ENCODE measurements at regions not wholly inside any gene's neighbourhood (a gene's known extent, or its start where the extent isn't known, plus 50 kb on each side); places are given as distances from the start of the nearest gene placed in this dataset.
"Not testable (repeated sequence)": the region's sequence is repeated elsewhere in the genome, so short reads cannot be mapped to it uniquely, and the experiment has no call there.

DNA sequence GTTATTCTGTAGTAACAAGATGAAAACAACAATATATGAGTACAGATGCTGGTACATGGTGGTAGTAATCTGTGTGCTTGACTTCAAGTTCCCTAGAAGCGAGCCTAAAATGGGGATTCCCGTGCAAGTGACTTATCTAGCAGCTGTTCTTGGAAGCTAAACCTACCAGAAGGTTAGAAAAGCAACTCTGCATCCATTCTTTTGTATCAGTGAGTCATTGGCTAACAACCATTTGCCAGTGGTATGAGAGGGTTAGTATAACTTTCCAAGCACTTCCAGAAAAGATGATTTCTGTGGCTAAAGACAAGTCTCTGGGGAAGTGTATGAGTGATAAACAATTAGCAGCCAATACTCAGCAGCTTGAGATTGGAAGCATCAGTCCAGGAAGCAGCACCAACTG is 787.7 kb upstream of the CDH6 start:
- no peak for DNase-seq (ENCODE audit: extremely low read depth, low read depth, low spot score)

DNA sequence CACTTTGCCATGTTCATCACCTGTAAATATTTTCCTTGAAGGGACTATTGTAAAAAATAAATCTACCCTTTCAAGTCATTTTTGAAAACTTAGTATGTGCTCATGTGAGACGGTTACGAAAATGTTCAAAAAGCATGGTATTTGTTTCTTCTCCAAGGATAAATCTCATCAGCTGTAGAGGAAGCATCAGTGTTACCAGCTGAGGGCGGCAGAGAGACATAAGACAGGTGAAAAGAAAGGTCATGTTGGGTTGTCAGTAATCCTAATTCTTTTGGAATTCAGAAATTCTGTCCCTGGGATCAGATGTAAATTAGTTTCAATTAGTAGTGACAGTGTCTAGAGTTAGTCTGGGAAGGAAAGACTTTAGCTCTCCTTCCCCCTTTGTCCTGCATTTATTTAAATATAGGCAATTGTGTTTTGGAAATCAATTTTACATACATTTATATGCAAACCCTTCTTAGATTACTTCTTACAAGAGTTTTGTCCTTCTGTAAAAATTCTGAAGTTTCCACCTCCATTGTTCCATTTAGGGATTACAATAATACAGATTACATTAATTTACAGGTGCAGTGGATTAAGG is 791.9 kb upstream of the CDH6 start:
- no peak for DNase-seq (ENCODE audit: extremely low read depth, low read depth, low spot score)

DNA sequence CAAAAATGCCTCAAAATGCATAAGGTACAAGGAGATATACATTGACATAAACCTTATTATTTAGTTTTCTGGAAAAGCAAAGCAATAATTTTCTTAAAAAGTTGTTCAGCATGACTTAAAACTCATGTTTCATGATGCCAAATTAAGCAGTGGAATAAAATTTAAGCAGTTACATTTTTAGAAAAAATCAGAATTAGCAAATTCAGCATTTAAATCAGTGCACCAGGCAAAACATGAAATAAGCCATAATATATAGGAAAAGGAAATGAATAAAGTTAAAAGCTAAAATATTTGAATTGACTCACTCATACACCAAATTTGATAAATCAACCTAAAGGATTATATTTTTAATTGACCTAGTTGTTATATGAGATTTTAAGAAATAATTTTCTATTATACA is 795.1 kb upstream of the CDH6 start:
- no peak for DNase-seq (ENCODE audit: extremely low read depth, low read depth, low spot score)

DNA sequence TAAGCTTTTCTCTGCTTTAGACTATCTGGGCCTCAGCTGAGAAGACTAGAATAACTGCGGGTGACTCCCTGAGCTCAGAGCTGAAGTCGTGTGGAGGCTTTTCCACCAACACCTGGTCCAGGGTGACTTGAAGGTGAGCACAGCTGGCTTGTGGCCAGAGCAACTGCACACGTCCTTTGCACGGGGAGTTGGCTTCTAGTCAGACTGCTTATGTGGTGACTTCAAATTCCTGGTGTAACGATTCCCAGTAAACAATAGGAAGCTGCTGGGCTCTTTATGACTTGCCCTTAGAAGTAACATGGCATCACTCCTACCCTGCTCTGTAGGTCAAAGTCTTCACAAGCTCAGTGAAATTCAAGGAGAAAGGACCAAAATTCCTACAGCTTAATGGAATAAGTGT is 800.6 kb upstream of the CDH6 start:
- no peak for DNase-seq (ENCODE audit: extremely low read depth, low read depth, low spot score)

DNA sequence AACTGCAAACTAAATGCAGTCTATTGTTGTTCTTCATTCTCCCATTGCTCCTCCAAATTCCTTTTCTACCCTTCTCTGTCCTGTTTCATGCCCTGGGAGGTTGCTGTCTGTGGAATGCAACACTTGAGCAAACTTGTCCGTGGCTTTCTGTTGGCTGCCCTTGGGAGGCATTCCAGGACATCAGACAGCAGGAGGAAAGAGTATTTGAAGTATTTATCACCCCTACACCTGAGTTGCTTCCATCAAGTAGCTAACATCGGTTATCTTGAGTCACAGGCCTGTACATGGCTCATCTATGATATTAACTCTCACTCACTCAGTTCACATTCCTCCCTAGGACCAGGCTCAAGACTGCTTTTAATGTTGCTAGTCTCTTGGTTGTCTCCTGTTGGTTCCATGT is 803.4 kb upstream of the CDH6 start:
- no peak for DNase-seq (ENCODE audit: extremely low read depth, low read depth, low spot score)

DNA sequence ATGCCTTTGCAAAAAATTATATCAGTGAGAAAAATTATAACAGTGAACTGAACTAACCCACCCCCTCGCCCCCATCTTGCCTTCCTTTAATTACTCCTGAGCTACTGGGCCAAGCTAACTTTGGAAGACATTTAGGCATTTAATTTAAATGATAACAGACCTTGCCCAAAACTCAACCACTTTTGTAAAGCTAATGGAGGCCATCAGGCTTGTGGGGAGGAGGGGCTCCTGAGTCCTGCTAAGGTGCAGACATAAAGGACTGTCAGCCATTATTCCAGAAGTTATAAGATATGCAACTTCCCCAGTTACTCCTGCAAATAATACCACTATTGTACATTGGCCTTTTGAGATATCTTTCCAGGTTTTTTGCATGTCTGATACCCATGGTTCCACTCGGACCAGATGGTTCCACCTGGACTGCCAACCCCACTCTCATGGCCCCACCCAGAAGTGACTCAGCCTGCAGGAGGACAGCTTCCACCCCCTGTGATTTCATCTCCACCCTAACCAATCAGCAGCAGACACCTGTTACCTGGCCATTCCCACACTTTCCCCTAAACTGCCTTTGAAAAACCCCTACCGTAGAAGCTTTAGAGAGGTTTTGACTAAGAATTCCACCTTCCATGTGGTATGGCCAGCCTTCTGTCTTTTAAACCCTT is 805.4 kb upstream of the CDH6 start:
- DNase-seq (ENCODE audit: extremely low read depth, low read depth, low spot score): no peak

DNA sequence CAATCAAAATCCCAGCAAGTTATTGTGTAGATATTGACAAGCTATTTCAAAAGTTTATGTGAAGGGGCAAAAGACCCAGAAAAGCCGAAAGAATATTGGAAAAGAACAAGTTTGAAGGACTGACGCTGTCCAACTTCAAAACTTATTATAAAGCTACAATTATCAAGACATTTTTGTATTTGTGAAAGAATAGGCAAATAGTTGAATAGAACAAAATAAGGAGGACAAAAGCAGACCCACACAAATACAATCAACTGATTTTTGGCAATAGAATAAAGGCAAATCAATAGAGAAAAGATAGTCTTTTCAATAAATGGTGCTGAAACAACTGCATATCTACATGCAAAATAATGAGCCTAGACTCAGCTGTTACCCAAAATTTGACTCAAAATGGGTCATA is 807.7 kb upstream of the CDH6 start:
- no peak for DNase-seq (ENCODE audit: extremely low read depth, low read depth, low spot score)

DNA sequence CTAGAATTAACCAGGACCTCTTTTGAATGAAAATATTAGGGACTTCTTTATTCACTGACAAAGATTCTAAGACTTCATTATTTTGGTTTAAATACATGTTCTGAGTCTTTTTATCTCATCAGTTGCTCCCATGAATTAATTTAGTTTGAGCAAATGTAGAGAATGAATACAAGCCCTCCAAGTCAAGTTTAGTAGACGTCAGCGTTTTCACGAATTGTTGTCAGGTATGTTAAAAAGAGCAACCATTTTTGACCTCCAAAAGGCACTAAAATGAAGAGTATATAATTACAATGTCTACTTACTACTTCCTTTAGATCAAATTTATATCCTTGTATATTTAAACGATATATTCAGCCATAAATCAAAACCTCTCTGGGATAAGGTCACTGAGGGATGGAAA is 809.3 kb upstream of the CDH6 start:
- no peak for DNase-seq (ENCODE audit: extremely low read depth, low read depth, low spot score)

DNA sequence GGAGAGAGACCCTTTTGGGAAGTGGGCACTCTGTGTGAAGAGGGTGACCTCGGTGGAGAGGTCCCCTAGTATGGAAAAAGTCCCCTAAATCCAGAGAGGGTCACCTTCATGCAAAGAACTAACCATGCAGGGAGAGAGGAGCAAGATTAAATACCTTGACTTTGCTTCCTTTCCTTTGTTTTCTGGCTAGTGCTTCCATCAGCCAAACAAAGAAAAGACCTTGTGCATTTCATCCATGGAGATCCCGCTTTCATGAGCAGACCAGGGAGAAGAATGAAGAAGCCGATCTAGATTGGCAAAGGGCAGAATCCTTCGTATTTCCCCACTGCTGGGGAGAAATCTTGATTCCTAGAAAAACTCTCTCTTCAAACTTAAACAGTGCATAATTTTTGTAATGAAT is 813.3 kb upstream of the CDH6 start:
- DNase-seq (ENCODE audit: extremely low read depth, low read depth, low spot score): no peak

DNA sequence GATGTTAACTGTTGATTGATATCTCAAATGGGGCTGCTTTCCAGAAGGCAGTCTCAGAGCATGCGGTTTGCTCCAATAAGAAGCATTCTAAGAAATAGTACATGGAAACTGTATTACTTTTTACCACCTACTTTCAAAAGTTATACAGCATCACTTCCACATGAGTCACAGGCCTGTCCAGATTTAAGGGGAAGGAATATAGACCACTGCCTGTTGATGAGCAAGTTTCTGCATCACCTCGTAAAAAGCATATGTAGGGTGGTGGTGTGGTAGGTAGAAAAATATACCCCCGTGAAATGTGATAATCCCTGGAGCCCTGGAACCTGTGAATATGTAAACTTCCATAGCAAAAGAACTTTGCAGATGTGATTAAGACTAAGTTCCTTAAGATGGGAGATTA is 816.6 kb upstream of the CDH6 start:
- DNase-seq (ENCODE audit: extremely low read depth, low read depth, low spot score): no peak

DNA sequence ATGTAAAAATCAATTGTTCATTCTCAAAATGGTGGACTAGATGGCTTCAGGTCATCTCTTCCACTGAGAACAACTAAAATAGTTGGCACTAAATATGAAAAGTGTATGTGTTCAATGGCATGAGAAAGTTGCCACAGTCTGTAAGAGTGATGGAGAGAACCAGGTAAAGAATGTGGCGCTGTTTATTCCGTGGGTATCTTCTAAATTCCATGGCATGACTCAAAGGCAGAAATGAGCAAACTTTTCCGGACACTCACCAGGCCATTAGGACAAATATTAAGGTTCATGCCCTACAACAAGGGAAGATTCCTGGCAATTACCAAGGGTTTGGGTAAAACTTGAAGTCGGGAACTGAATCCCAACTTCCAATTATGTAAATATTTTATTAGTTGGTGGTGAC is 825.4 kb upstream of the CDH6 start:
- no peak for DNase-seq (ENCODE audit: extremely low read depth, low read depth, low spot score)

DNA sequence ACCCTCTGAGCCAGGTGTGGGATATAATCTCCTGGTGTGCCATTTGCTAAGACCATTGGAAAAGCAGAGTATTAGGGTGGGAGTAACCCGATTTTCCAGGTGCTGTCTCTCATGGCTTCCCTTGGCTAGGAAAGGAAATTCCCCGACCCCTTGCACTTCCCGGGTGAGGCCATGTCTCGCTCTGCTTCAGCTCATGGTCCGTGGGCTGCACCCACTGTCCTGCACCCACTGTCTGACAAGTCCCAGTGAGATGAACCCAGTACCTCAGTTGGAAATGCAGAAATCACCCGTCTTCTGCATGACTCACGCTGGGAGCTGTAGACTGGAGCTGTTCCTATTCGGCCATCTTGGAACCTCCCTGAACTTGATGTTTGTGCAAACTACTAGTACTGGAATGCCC is 828.5 kb upstream of the CDH6 start:
- DNase-seq (ENCODE audit: extremely low read depth, low read depth, low spot score): not testable (repeated sequence)

DNA sequence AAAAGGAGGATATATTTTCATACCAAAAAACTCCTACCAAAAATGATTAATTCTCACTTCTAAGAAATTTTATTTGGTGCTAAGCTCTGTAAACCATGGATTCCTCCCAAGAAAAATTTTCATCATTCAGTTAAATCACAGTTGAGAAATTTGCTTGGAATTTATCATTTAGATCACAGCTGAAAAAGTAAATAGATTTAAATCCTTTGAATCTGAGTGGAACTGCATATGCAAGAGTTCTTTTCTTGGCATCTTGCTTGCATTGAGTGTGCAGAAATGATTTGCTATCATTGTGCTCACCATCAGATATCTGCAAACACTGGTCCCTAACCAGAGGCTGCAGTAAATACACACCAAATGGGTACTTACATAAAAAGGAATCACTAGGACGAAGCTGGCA is 836.1 kb upstream of the CDH6 start:
- DNase-seq (ENCODE audit: extremely low read depth, low read depth, low spot score): no peak

DNA sequence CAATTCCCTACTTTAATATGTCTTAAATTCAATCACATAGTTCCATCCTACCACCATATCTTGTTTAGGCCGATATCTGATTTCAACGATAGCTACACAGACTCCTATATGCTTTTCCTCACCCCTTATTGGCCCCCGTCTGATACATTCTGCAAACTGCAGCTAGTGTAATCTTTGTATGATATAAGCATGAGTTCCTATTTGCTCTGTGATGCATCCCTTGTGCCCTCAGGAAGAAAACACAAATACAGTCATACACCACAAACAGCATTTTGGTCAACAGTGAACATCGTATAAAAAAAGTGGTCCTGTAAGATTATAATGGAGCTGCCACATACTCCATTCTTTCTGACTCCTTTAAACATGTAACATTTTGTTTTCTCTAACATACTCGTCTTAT is 837.8 kb upstream of the CDH6 start:
- no peak for DNase-seq (ENCODE audit: extremely low read depth, low read depth, low spot score)

DNA sequence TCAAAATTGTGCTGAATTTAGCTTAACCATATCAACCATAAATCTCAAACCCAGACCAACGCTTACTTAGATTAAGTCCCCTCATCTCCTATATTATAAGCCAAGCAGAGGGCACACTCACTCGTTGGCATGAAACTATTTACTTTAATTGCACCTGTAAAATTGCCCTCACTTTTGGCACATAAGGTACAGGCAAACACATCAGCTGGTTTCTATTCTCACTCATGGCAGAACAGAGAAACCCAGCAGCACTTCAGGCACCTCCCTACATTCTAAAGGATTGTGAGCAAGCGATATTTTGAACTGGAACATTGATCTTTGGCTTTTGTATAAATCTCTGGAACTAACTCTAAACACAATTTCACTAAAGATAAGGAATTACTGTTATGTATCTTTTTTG is 845.6 kb upstream of the CDH6 start:
- no peak for DNase-seq (ENCODE audit: extremely low read depth, low read depth, low spot score)

DNA sequence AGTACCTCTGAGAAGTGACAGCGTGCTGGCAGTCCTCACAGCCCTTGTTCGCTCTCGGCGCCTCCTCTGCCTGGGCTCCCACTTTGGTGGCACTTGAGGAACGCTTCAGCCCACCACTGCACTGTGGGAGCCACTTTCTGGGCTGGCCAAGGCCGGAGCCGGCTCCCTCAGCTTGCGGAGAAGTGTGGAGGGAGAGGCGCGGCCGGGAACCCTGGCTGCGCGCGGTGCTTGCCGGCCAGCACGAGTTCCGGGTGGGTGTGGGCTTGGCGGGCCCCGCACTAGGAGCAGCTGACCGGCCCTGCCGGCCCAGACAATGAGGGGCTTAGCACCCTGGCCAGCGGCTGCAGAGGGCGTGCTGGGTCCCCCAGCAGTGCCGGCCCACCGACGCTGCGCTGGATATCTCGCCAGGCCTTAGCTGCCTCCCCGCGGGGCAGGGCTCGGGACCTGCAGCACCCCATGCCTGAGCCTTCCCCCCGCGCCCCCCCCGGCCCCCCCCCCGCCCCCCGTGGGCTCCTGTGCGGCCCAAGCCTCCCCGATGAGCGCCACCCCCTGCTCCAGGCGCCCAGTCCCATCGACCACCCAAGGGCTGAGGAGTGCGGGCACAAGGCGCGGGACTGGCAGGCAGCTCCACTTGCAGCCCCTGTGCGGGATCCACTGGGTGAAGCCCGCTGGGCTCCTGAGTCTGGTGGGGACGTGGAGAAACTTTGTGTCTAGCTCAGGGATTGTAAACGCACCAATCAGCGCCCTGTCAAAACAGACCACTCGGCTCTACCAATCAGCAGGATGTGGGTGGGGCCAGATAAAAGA is 847.7 kb upstream of the CDH6 start:
- not testable (repeated sequence) for DNase-seq (ENCODE audit: extremely low read depth, low read depth, low spot score)

DNA sequence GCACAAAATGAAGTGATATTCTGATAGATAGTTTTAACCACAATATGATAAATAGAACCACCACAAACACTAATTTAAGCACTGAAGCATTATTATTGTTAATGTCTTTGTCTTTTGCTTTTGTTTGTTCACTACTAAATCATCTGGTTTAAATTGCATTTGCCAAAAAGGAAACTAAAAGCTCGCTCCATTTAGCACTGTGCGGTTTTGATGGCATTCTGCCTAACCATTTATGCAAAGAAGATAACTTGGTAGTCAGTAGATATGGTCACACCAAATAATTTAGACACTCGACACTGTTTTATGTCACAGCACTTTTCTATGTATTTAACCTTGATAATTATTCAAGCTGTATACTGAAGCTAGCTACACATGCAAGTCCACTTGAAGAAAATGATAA is 849.8 kb upstream of the CDH6 start:
- DNase-seq (ENCODE audit: extremely low read depth, low read depth, low spot score): no peak

DNA sequence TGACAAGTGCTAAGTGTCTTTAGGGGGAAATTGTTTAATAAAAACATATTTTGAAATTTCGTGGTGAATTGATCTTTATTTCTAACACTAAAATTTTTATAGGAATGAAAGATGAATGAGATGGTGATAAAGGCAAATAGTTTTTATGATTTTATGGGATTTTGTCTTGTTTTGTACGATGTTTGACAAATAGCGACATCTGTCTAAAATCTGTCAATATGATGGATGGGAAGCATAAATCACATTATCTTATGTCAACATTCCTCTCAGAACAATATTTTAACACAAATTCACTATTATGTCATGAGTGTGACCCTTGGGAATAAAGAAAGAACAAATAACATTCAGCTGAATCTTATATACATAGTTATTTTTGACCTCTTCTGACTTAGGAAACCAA is 852.0 kb upstream of the CDH6 start:
- no peak for DNase-seq (ENCODE audit: extremely low read depth, low read depth, low spot score)

DNA sequence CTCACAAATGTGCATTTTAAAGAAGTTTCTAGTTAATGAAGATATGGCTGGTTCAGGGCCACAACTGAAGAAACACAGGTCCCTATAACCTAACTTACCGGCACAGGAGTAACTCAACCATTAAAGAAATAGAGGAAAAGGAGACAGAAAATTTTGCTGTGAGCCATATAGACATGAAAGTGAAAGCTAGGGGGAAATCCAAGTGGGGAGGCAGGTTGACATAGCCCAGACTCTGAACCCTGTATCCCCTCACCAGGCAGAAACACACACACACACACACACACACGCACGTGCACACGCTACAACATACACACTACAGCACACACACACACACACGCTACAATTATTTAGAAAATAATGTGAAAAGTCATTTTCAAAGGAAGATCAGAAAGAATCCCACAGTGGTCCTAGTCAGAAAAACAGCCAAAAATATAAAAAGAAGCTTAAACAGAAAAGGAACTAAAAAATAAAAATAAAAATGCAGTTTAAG is 856.4 kb upstream of the CDH6 start:
- DNase-seq (ENCODE audit: extremely low read depth, low read depth, low spot score): no peak

DNA sequence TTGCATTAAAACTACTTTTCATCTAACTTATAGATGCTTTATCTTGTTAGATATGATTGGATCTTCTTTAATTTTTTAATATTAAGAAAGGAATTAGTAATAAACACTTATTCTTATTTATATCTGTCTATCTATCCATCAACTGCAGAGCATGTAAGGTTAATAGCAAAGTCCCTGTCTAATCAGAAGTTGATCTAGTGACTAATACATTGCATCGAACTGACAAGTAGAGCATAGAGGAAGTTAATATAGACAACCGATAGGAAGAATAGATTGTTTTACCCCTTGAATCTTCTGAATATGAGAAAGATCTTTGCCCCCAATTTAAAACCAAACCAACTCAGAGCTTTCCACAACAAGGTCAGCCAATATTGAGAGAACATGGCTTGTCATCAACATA is 862.0 kb upstream of the CDH6 start:
- no peak for DNase-seq (ENCODE audit: extremely low read depth, low read depth, low spot score)

DNA sequence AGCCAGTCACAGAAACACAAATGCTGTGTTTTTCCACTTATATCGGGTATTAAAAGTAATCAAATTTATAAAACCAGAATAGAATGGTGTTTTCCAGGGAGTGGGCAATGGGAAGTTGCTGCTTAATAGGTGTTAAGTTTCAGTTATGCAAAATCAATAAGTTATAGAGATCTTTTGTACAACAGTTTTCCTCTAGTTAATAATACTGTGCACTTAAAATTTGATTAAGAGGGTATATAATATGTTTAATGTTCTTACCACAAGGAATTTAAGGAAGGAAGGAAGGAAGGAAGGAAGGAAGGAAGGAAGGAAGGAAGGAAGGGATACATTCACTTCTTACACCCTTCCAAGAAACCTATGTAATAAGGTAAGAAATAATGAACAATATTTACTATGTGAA is 867.7 kb upstream of the CDH6 start:
- DNase-seq (ENCODE audit: extremely low read depth, low read depth, low spot score): no peak

DNA sequence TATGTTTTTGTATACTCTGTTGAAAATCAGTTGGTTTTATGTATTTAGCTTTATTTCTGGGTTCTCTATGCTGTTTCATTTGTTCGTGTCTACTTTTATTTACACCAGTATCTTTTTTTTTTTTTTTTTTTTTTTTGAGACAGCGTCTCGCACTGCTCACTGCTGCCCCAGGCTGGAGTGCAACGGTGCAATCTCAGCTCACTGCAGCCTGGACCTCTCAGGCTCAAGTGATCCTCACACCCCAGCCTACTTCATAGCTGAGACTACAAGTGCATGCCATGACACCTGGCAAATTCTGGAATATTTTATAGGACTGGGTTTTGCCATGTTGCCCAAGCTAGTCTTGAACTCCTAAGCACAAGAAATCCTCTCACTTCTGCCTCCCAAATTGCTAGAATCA is 869.4 kb upstream of the CDH6 start:
- no peak for DNase-seq (ENCODE audit: extremely low read depth, low read depth, low spot score)

All from glomerular endothelial cell (primary cell).